ENCODE measurements at regions not wholly inside any gene's neighbourhood (a gene's known extent, or its start where the extent isn't known, plus 50 kb on each side); places are given as distances from the start of the nearest gene placed in this dataset.

- no peak for TF ChIP-seq POLR2A (IDR thresholded peaks at IDR 0.05)
- no peak for TF ChIP-seq CTCF (IDR thresholded peaks at IDR 0.05 in 8 of 11, conservative IDR thresholded peaks at IDR 0.05 in 3 of 11)
These were observed 1035.9 kb downstream of the TRHDE start for GRCh38 chr12:73308079-73308478.

Data from spleen (tissue), 7 donors.